HTR-8/SVneo (cell line): ENCODE measurements at regions not wholly inside any gene's neighbourhood (a gene's known extent, or its start where the extent isn't known, plus 50 kb on each side); places are given as distances from the start of the nearest gene placed in this dataset.

Experiments
- DNase-seq: peaks from one replicate; pipeline ENCODE4 v3.0.0; 2011; ENCODE audit warnings: low spot score, mixed read lengths; ENCODE audit not compliant: insufficient read length
- FAIRE-seq: peaks from 2 replicates; lab custom pipeline; 2011; peaks lifted over from hg19 to GRCh38; lab: Jason Lieb, UNC

- no peak for FAIRE-seq
- DNase-seq: no peak
Measured at GRCh38 chr16:5382484-5382883, 284.9 kb upstream of the EEF2KMT start.

GRCh38 chr16:5381481-5381880, 283.9 kb upstream of the EEF2KMT start:
- FAIRE-seq (no peak), DNase-seq (no peak)

DNA sequence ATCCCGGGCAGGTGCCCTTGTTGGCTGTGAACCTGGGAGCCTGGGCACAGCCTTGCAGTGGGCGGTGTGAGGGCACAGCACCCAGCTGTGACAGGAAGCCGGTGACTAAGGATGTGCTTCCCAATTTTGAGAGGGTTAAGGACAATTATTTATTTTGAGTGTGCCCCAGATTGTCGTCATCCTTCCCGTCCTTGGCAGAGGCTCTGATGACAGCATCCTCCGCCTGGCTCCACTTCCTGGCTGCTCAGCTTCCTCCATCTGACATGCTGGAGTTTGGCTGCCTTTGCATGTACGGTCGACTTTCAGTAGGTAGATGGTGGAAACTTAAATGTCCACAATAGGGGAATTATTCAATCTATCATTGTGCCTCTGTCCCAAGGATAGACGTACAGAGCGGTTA, 282.4 kb upstream of the EEF2KMT start:
- no peak for DNase-seq
- no peak for FAIRE-seq

- no peak for FAIRE-seq
- no peak for DNase-seq
Measured at GRCh38 chr16:5378531-5378930, 280.9 kb upstream of the EEF2KMT start.

DNA sequence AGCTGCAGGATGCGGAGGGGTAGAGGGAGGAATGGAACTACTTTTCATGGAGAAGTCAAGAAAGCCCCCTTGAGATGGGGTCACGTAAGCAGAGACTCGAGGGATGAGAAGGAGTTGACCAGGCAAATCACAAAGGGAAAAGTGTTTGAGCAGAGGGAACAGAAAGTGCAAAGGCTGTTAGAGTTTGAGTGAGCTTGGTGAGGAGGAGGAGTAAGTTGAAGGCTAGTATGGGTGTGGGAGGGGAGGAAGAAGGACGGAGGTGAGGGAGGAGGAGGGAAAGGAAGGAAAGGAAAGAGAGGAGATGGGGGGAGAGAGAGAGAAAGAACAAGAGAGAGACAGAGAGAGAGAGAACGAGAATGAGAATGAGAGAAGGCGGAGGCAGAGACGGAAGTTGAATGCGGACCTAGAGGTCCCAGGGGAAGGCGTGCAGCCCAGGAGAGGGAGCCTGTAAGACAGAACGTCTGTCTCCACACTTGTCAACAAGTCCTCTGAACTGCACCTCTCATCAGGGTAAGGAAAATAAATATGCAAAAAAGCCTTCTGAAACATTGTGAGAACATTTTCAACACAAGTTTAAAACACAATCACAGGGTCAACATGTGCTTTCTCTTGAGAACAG, 279.8 kb upstream of the EEF2KMT start:
- DNase-seq: no peak
- FAIRE-seq: no peak

DNA sequence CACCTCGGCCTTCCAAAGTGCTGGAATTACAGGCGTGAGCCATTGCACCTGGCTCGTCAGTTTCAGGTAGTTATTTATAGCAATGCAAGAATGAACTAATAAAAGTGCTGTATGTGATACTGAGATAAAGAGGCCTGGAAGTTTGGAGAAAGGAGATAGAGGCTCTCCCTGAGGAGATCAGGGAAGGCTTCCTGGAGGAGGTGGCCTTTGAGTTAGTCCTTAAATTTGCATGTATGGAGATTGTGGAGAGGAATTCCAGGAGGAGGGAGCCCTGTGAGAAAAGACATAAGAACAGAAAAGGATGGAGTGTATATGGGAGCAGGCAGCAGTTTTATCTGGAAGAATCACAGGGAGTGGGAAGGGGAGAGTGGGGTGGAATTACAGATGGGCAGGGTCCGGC, 276.6 kb upstream of the EEF2KMT start:
- no peak for DNase-seq
- no peak for FAIRE-seq

DNA sequence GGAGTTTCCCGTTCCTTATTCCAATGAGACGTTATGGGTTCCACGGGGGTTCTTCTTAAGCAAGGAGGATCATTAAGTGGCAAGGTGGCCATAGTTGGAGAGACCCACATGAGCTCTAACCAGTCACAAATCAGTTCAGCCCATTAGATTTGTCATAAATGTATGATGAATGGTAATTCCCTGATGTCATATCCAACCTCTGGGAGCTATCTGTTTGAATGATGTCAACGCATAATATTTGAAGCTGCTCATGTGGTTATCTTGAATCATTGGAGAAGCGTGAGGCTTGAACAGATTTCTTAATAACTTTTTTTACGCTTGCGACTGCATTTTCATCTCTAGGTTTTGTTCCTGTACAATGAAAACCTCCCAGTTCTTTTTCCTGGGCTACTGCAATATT, 270.4 kb upstream of the EEF2KMT start:
- no peak for DNase-seq
- FAIRE-seq: no peak

GRCh38 chr16:5366126-5366525, 268.5 kb upstream of the EEF2KMT start:
- FAIRE-seq (no peak), DNase-seq (no peak)

GRCh38 chr16:5364186-5364585, 266.6 kb upstream of the EEF2KMT start:
- DNase-seq (no peak), FAIRE-seq (no peak)

- FAIRE-seq: no peak
- no peak for DNase-seq
Measured at GRCh38 chr16:5361322-5361721, 263.7 kb upstream of the EEF2KMT start.

- FAIRE-seq: no peak
- DNase-seq: no peak
Measured at GRCh38 chr16:5354645-5355044, 257.1 kb upstream of the EEF2KMT start.

DNA sequence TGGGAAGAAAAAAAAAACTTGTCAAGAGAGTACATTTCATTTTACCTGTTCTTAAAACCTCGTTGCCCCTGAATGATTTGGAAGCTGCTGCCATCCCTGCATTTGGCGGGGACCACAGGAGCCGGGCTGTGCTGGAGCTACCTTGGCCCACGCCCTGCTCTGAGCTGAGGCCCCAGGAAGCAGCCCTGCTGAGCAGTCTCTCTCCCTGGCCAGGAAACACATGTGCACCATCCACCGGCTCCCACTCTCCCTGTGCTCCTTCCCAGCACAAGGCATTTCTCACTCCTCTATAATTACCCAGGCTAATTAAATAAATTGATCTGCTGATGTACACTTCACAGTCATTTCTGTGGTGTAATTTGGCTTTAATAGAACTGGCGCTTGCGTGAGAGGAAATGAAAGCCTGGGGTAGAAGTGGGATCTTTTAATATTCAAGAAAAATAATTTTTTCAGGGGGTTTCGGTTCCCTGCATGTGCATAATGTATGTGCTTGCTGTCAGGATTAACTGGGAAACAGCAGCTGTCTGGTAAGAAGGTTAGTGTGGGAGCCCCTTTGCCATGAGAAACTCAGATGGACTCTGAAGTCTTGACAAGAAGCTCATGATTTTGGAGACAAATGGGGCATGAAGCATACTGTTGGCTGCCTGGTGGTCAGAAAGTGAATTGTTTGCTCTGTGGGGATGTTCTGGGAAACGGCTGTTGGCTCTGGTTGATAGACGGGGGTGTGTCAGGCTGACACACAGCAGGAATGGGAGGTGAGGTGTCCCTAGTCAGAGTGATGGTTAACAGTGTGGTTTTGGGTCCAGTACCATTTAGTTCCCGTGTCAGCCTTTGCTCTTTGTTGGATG, 252.3 kb upstream of the EEF2KMT start:
- FAIRE-seq: no peak
- DNase-seq: no peak

DNA sequence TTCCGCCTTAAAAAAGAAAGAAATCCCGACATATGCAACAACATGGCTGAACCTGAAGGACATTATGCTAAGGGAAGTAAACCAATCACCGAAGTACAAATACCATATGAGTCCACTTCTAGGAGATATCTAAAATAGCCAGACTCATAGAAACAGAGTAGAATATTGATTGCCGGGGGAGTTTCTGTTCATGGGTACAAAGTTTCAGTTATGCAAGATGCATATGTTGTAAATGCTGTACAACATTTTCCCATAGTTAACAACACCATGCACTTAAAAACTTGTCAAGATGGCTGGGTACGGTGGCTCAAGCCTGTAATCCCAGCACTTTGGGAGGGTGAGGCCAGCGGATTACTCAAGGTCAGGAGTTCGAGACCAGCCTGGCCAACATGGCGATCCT, 251.5 kb upstream of the EEF2KMT start:
- DNase-seq: no peak
- FAIRE-seq: no peak

DNA sequence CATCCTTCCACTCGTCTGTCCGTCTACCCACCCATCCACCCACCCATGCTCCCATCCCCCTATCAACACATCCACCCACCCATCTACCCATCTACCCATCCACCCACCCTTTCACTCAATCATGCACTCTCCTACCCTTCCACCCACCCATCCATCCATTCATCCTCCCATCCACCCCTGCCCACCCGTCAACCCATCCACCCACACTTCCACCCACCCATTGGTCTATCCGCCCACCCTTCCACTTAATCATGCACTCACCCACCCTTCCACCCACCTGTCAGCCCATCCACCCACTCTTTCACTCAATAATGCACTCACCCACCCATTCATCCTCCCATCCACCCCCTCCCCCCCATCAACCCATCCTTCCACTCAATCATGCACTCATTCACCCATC, 250.0 kb upstream of the EEF2KMT start:
- FAIRE-seq (no peak), DNase-seq (no peak)

- DNase-seq: no peak
- no peak for FAIRE-seq
Measured at GRCh38 chr16:5336941-5337340, 239.3 kb upstream of the EEF2KMT start.

DNA sequence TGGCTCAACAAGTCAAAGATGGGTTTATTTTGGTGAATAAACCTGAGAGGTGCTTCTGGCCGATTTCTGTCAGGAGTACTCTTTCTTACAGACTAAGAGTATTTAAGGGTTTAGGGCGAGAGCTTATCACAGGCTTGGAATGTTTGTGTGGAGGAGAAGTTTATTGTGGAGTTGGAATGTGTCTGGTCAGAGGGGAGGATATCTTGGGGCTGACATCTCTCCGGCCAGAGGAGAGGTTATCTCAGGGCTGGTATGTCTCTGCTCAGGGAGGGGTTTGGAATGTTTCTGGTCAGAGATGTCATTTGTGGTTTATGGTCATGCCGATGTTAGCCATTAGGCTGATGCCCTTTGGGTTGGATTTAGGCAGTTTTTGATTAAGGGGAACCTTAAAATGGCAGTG, 236.4 kb upstream of the EEF2KMT start:
- FAIRE-seq (no peak), DNase-seq (no peak)

GRCh38 chr16:5333126-5333525, 235.5 kb upstream of the EEF2KMT start:
- DNase-seq (no peak), FAIRE-seq (no peak)

DNA sequence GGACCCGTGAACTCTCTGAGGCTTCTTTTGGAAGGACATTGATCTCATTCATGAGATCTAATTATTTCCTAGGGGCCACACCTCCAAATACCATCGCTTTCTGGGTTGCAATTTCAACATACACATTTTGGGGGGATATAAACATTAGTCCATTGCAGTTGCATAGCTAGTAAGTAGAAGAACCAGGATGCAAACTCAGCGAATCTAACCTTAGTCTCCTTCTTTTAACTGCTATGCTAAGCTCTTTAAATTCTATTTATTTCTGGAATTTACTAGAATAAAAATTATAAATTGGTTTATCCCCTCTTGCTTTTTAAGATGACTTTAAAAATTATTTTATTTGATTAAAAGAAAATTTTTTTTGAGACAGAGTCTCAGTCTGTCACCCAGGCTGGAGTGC, 232.5 kb upstream of the EEF2KMT start:
- FAIRE-seq: no peak

GRCh38 chr16:5328546-5328945, 231.0 kb upstream of the EEF2KMT start:
- FAIRE-seq: no peak
- DNase-seq: no peak

More for the DNA sequence above, 232.5 kb upstream of the EEF2KMT start:
- no peak for DNase-seq

DNA sequence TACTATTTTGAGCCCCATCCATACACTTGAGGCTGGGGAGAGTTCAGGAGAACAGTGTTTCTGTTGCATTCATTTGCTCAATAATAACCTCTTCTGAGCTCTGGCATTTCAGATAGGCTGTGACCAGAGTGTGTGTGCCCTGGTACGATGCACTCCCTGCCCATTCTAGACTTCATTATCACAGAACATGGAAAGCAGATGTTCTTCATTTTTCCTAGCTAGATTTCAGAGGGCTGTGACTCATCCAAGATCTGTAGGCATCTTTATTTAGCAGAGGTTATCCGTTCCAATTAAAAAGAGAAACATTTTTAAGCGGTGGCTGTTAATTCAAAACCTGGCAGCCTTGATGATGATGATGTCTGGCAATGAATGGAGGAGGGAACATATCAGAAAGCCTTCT, 228.8 kb upstream of the EEF2KMT start:
- FAIRE-seq: no peak
- DNase-seq: no peak

- FAIRE-seq: no peak
Measured at GRCh38 chr16:5325932-5326331, 228.3 kb upstream of the EEF2KMT start.

More at GRCh38 chr16:5325932-5326331, 228.3 kb upstream of the EEF2KMT start:
- DNase-seq: no peak
